K562 (cell line): ENCODE measurements at regions not wholly inside any gene's neighbourhood (a gene's known extent, or its start where the extent isn't known, plus 50 kb on each side); places are given as distances from the start of the nearest gene placed in this dataset.
"Not testable (repeated sequence)": the region's sequence is repeated elsewhere in the genome, so short reads cannot be mapped to it uniquely, and the experiment has no call there.

Experiments used
- ATAC-seq: fragments of 200-7000 bp; cut with Tn5 transposase; 3 replicates; pipeline ENCODE4 v1.9.1; 2020; ENCODE audit warnings: moderate library complexity
- BruUV-seq: library from RNA; stranded (reverse); fragments of 400-500 nt; replicated peaks from 2 replicates; lab custom pipeline; 2021; lab: Mats Ljungman, UMichigan
- CTCF ChIA-PET: fragments of 300-600 bp; formaldehyde crosslinking; extraction: SDS; loops from one replicate; lab custom pipeline; 2021; ENCODE audit warnings: low intra/inter-chr PET ratio; lab: Yijun Ruan, JAX
- POLR2A ChIA-PET: fragments of 300-600, 350-650 bp; sonication (Branson Sonifier 250); formaldehyde crosslinking; extraction: SDS; loops from one replicate; lab custom pipeline; 2021; ENCODE audit warnings: antibody characterized with exemption, inconsistent platforms; lab: Yijun Ruan, JAX
- DNase-seq, 4 experiments: peaks; one replicate each; pipeline versions ENCODE4 v3.0.0 to v3.0.0-alpha.2; 2011 to 2018; ENCODE audit warnings: low spot score in 3 of 4, mixed read lengths in 3 of 4; ENCODE audit errors: extremely low read depth in 1 of 4
- FAIRE-seq: peaks from 2 replicates; lab custom pipeline; 2011; peaks lifted over from hg19 to GRCh38; lab: Jason Lieb, UNC
- H2AFZ ChIP-seq: 2 replicates; pipeline ENCODE4 v1.6.0; 2011; ENCODE audit warnings: low read depth, low read length, control low read depth, inconsistent platforms
- H3K27ac ChIP-seq: fragments of 200-600 bp; 3 replicates; pipeline ENCODE4 v1.8.0; 2011; ENCODE audit warnings: low read depth, mild to moderate bottlenecking, control low read depth, inconsistent platforms, low read length, moderate library complexity, mixed read lengths; ENCODE audit errors: extremely low read depth
- H3K27me3 ChIP-seq, 2 experiments: fragments of 300-600 bp in 1 of 2; 2 replicates in 1 of 2; 3 replicates in 1 of 2; pipeline versions ENCODE4 v1.6.0 to v1.8.0; 2011; ENCODE audit warnings: inconsistent platforms in 2 of 2, low read length in 2 of 2, mild to moderate bottlenecking in 1 of 2, mixed read lengths in 1 of 2, moderate library complexity in 1 of 2; ENCODE audit not compliant: control insufficient read depth in 2 of 2, insufficient read depth in 2 of 2
- H3K36me3 ChIP-seq: fragments of 300-600 bp; 3 replicates; pipeline ENCODE4 v1.8.0; 2011; ENCODE audit warnings: mild to moderate bottlenecking, low read length, inconsistent platforms; ENCODE audit not compliant: control insufficient read depth, insufficient read depth
- H3K4me1 ChIP-seq, 2 experiments: fragments of 200-600 bp in 1 of 2; replicated peaks in 1 of 2; 2 replicates in 1 of 2; 3 replicates in 1 of 2; pipeline versions ENCODE4 v1.5.1 to v1.8.0; 2011; ENCODE audit warnings: inconsistent platforms in 2 of 2, low read length in 2 of 2, mild to moderate bottlenecking in 1 of 2, mixed read lengths in 1 of 2, moderate library complexity in 1 of 2; ENCODE audit not compliant: control insufficient read depth in 2 of 2, insufficient read depth in 2 of 2
- H3K4me2 ChIP-seq: 2 replicates; pipeline ENCODE4 v1.6.1; 2011; ENCODE audit warnings: low read length, control low read depth, inconsistent platforms, mixed read lengths; ENCODE audit not compliant: insufficient read depth
- H3K4me3 ChIP-seq: fragments of 200-600 bp; sonication (generic), shearing (Covaris generic); 2 replicates; pipeline ENCODE4 v1.5.1; 2016; ENCODE audit warnings: control low read depth, inconsistent platforms
- H3K79me2 ChIP-seq: fragments of 200-600 bp; 3 replicates; pipeline ENCODE4 v1.8.0; 2011; ENCODE audit warnings: low read length, inconsistent platforms; ENCODE audit not compliant: control insufficient read depth, insufficient read depth
- H3K9ac ChIP-seq, 2 experiments: 2 replicates each; pipeline versions ENCODE4 v1.6.0 to v1.6.1; 2011; ENCODE audit warnings: low read depth in 2 of 2, low read length in 2 of 2, control low read depth in 1 of 2, inconsistent platforms in 1 of 2, mild to moderate bottlenecking in 1 of 2, mixed read lengths in 1 of 2; ENCODE audit not compliant: insufficient read depth in 1 of 2
- H3K9me1 ChIP-seq: one replicate; pipeline ENCODE4 v1.6.0; 2011; ENCODE audit warnings: inconsistent platforms, mild to moderate bottlenecking, low read length, moderate library complexity; ENCODE audit not compliant: control insufficient read depth, insufficient read depth
- H3K9me3 ChIP-seq: replicated peaks from 2 replicates; pipeline ENCODE4 v1.5.1; 2011; ENCODE audit warnings: low read depth, low read length, inconsistent platforms; ENCODE audit not compliant: control insufficient read depth, insufficient read depth
- H4K20me1 ChIP-seq: replicated peaks from 2 replicates; pipeline ENCODE4 v1.6.1; 2011; ENCODE audit warnings: low read length, inconsistent platforms, mixed read lengths; ENCODE audit not compliant: control insufficient read depth, insufficient read depth
- MEIS2 ChIP-seq: fragments of 450-650 bp; IDR thresholded peaks from 2 replicates; pipeline ENCODE4 v1.6.1; 2014; ENCODE audit warnings: mild to moderate bottlenecking; ENCODE audit not compliant: partially characterized antibody
- ZNF766 ChIP-seq: fragments of 200-800 bp; sonication (Bioruptor generic); conservative IDR thresholded peaks from 2 replicates; pipeline ENCODE4 v1.6.1; 2016; ENCODE audit warnings: missing genetic modification characterization, missing compliant biosample characterization
- WGBS: fragments of 100-300 bp; shearing (Covaris generic); methylation state at CpG from one replicate; pipeline ENCODE4 v1.1.6; 2016; ENCODE audit warnings: low coverage, mixed read lengths; ENCODE audit not compliant: insufficient coverage; ENCODE audit errors: missing lambda C conversion rate; 5-methylcytosine and 5-hydroxymethylcytosine counted together
- in situ Hi-C: fragments of 300-500 bp; cut with MboI; formaldehyde crosslinking; loops from 4 replicates; pipeline ENCODE4 v1.15.0; 2018; ENCODE audit warnings: inconsistent platforms, mixed read lengths
- intact Hi-C: fragments of 100-400 bp; cut with micrococcal nuclease; formaldehyde crosslinking; loops from 2 replicates; pipeline ENCODE4 v1.14.2; 2022

- in situ Hi-C loops, H3K36me3 ChIP-seq, H3K4me1 ChIP-seq, H4K20me1 ChIP-seq, H3K9ac ChIP-seq, H3K9me3 ChIP-seq, CTCF ChIA-PET, DNase-seq, POLR2A ChIA-PET, H3K27me3 ChIP-seq, H3K27ac ChIP-seq, H3K9me1 ChIP-seq, BruUV-seq, FAIRE-seq, H3K79me2 ChIP-seq, H3K4me3 ChIP-seq, intact Hi-C loops, H3K4me2 ChIP-seq: not testable (repeated sequence)
- TF ChIP-seq MEIS2 (peak; percentile 3), ZNF766 (CRISPR knock-in tag) (peak; percentile 97)
- 13% methylated on average over 6 of the region's 7 CpGs for WGBS
- peak overlapping the region; percentile 22; the same call in 1 of the 2 replicates for H2AFZ ChIP-seq
- ATAC-seq: peak; percentile 34
Observed at GRCh38 chr9:41790719-41791363, 338.4 kb downstream of the CNTNAP3B start.

GRCh38 chr9:41790007-41790406 lies 339.2 kb downstream of the CNTNAP3B start:
- POLR2A ChIA-PET, in situ Hi-C loops, DNase-seq, H3K9me3 ChIP-seq, intact Hi-C loops, BruUV-seq, FAIRE-seq, H3K79me2 ChIP-seq, H3K9me1 ChIP-seq, H3K4me1 ChIP-seq, H3K27me3 ChIP-seq, H3K36me3 ChIP-seq, H3K4me3 ChIP-seq, H3K9ac ChIP-seq, CTCF ChIA-PET, H3K4me2 ChIP-seq, H2AFZ ChIP-seq, H4K20me1 ChIP-seq, H3K27ac ChIP-seq: not testable (repeated sequence)
- WGBS: 7% methylated on average over 5 of the region's 5 CpGs
- ATAC-seq: peak; percentile 55; the same call in 2 of the 3 replicates

- H3K9me3 ChIP-seq, H4K20me1 ChIP-seq, H3K79me2 ChIP-seq, H3K27ac ChIP-seq, CTCF ChIA-PET, in situ Hi-C loops, BruUV-seq, DNase-seq, H3K4me3 ChIP-seq, H3K27me3 ChIP-seq, POLR2A ChIA-PET, H3K36me3 ChIP-seq, H3K4me2 ChIP-seq, H3K4me1 ChIP-seq, ATAC-seq, intact Hi-C loops, H3K9ac ChIP-seq, H3K9me1 ChIP-seq, FAIRE-seq: not testable (repeated sequence)
- 41% methylated on average over 3 of the region's 4 CpGs for WGBS
- H2AFZ ChIP-seq: 0 out of 2 replicates have a peak overlapping the region, but pooled peaks have one; percentile 24
Observed at GRCh38 chr9:41789387-41789786, 339.8 kb downstream of the CNTNAP3B start.
